Left colon (tissue), 2 donors: ENCODE measurements at regions not wholly inside any gene's neighbourhood (a gene's known extent, or its start where the extent isn't known, plus 50 kb on each side); places are given as distances from the start of the nearest gene placed in this dataset.

Experiments
- ATAC-seq: fragments of 200-7000 bp; cut with Tn5 transposase; one replicate; pipeline ENCODE4 v1.9.1; 2020; ENCODE audit warnings: mild to moderate bottlenecking, moderate library complexity
- DNase-seq, 2 donors: peaks; one replicate each; pipeline ENCODE4 v3.0.0-alpha.2; 2020
- intact Hi-C, 2 donors: fragments of 100-400 bp; cut with DNase I in 1 of 2; cut with micrococcal nuclease in 1 of 2; formaldehyde crosslinking; loops; one replicate each; pipeline versions ENCODE4 v1.11.2 to v1.14.0; 2022; cut with DNase I, micrococcal nuclease
- donor health status: DM: no; HTN: no; CAD: no.
- donor health status: DM: yes; HTN: yes; CAD: no.

GRCh38 chr9:88236511-88237478 is 98.5 kb upstream of the SPATA31C2 start:
- ATAC-seq: no peak

GRCh38 chr9:88235615-88236014 is 97.3 kb upstream of the SPATA31C2 start:
- intact Hi-C loops: no loop called here
- no peak for DNase-seq
- no peak for ATAC-seq

More at GRCh38 chr9:88236511-88237478, 98.5 kb upstream of the SPATA31C2 start:
- DNase-seq: peak; percentile 16 to 32
- intact Hi-C loops: no loop called here

- ATAC-seq (no peak), DNase-seq (no peak)
- intact Hi-C loops: no loop called here
These were observed 95.8 kb upstream of the SPATA31C2 start for GRCh38 chr9:88234114-88234513.

GRCh38 chr9:88233091-88233490 is 94.8 kb upstream of the SPATA31C2 start:
- intact Hi-C loops: no loop called here
- DNase-seq (no peak), ATAC-seq (no peak)

- intact Hi-C loops: no loop called here
- DNase-seq (no peak), ATAC-seq (no peak)
These were observed 92.3 kb upstream of the SPATA31C2 start for GRCh38 chr9:88230612-88231011.

GRCh38 chr9:88229434-88229833 is 91.2 kb upstream of the SPATA31C2 start:
- DNase-seq (no peak), ATAC-seq (no peak)
- intact Hi-C loops: no loop called here

GRCh38 chr9:88224938-88225337 is 86.7 kb upstream of the SPATA31C2 start:
- DNase-seq (no peak), ATAC-seq (no peak)
- intact Hi-C loops: no loop called here

- DNase-seq (no peak), ATAC-seq (no peak)
- intact Hi-C loops: no loop called here
These were observed 82.8 kb upstream of the SPATA31C2 start for GRCh38 chr9:88221105-88221504.

- intact Hi-C loops: no loop called here
- DNase-seq: no peak
- no peak for ATAC-seq
These were observed 82.4 kb upstream of the SPATA31C2 start for GRCh38 chr9:88220652-88221051.

- ATAC-seq (no peak), DNase-seq (no peak)
- intact Hi-C loops: no loop called here
These were observed 81.3 kb upstream of the SPATA31C2 start for GRCh38 chr9:88219601-88220000.

GRCh38 chr9:88218726-88219125 is 80.5 kb upstream of the SPATA31C2 start:
- DNase-seq: no peak
- intact Hi-C loops: no loop called here
- ATAC-seq: no peak

GRCh38 chr9:88216126-88216995 is 78.1 kb upstream of the SPATA31C2 start:
- ATAC-seq (no peak), DNase-seq (no peak)
- intact Hi-C loops: no loop called here

- ATAC-seq (no peak), DNase-seq (no peak)
- intact Hi-C loops: no loop called here
These were observed 77.2 kb upstream of the SPATA31C2 start for GRCh38 chr9:88215196-88216125.

GRCh38 chr9:88202321-88202720 is 64.0 kb upstream of the SPATA31C2 start:
- no peak for ATAC-seq
- intact Hi-C loops: no loop called here
- DNase-seq: no peak

GRCh38 chr9:88198341-88198807 is 60.1 kb upstream of the SPATA31C2 start:
- ATAC-seq: peak; percentile 28
- intact Hi-C loops: no loop called here
- DNase-seq: peak in 1 of 2 donors; percentile 40

- intact Hi-C loops: no loop called here
- ATAC-seq (no peak), DNase-seq (no peak)
These were observed 59.6 kb upstream of the SPATA31C2 start for GRCh38 chr9:88197781-88198340.

GRCh38 chr9:88197016-88197415 is 58.7 kb upstream of the SPATA31C2 start:
- intact Hi-C loops: no loop called here
- ATAC-seq: no peak
- no peak for DNase-seq

- ATAC-seq (no peak), DNase-seq (no peak)
- intact Hi-C loops: no loop called here
These were observed 58.0 kb upstream of the SPATA31C2 start for GRCh38 chr9:88196142-88196790.
